T-helper 1 cell (primary cell): ENCODE measurements at regions not wholly inside any gene's neighbourhood (a gene's known extent, or its start where the extent isn't known, plus 50 kb on each side); places are given as distances from the start of the nearest gene placed in this dataset.
A peak's percentile ranks its signal among the peaks of the same experiment; 100 is the strongest.
"Not testable (repeated sequence)": the region's sequence is repeated elsewhere in the genome, so short reads cannot be mapped to it uniquely, and the experiment has no call there.

Source experiments
- DNase-seq, 5 donors: peaks; one replicate each; pipeline ENCODE4 v3.0.0-alpha.2; 2012 to 2020

DNA sequence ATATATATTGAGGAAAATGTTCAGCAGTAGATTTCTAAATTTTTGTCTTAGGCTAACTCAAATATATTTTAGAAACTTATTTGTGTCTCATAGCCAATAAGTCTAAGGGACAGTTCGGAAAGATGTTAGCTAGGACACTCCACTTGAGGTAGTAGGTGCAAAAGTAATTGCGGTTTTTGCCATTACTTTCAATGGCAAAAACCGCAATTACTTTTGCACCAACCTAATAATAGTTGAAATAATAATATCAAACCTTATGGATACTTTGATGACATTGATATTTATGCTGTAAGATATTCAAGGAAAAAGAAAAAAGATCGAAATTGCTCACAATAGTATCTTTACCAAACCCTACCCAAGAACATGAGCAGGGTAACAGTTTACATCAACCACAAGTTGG, 555.5 kb upstream of the ST8SIA4 start:
- DNase-seq: no peak

DNA sequence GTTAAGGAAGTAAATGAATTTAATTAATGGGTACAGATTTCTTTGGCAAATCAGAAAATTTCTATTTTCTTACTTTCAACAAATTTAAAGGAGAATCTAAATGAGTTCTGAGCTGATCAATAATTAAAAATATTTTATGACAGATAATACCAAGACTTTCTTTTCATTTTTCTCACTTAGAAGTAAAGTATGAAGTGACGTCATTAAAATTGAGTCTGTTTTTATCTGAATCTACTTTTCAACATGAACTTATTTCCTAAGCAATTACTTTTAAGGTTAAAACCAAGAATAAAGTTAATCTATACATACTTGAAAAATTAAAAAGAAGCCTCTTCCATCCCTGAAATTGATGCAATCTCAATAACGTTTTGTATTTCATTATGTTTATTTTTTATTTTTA, 552.8 kb upstream of the ST8SIA4 start:
- DNase-seq: no peak

DNA sequence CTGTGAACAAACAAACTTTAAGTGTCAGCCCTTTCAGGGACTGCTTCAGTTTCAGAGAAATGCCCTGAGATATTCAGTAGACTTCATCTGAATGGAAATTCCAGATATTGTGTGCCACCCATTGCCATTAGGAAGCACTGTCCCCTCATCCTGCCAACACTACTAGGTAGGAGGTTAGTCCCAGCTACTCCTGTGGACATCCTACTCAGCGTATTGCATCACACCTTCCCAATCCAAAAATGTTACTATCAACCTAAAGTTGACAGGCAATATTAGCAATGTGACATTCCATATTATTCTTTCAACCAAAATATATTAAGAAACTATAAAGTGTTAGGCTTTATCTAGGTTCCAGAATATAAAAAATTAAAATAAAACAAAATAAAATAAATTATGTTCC, 552.0 kb upstream of the ST8SIA4 start:
- no peak for DNase-seq

DNA sequence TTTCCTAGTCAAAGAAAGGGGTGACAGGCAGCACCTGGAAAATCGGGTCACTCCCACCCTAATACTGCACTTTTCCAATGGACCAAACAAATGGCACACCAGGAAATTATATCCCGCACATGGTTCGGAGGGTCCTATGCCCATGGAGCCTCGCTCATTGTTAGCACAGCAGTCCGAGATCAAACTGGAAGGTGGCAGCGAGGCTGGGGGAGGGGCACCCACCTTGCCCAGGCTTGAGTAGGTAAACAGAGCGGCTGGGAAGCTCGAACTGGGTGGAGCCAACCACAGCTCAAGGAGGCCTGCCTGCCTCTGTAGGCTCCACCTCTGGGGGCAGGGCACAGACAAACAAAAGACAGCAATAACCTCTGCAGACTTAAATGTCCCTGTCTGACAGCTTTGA, 539.2 kb upstream of the ST8SIA4 start:
- DNase-seq: not testable (repeated sequence)

DNA sequence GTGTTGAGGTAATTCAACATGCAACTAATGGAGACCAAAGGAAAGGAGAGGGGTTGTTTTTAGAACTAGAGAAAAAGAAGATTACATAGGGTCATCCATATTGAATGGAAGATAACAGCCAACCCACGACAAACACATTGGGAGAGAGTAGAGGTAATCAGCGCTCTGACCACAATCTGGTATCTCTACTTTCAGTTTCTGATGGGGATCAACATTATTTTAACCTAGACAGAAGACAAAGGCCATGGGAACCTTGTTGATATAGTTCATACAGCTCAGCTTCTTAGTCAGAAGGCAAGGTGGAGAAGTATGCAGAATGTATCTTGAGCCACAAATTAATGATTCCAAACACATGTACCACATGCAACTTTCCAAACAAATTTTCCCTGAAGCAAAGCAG, 537.1 kb upstream of the ST8SIA4 start:
- no peak for DNase-seq

DNA sequence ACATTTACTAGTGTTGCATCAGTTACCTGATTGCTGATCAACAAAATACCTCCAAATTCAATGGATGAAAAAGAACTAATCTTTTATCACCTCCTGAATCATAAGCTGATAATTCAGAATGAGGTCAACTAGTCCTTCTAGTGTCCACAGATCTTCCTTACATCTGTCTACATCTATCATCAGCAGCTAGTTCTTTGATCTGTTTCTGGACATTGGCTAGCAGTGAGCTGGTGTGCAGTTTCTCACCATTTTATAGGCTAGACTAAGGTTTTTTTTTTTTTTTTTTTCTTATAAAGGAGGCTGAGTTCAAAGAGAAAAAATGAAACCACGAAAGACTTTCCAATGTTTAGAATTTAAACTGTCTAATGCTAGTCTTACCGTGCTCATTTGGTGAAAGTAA, 534.3 kb upstream of the ST8SIA4 start:
- DNase-seq: no peak

DNA sequence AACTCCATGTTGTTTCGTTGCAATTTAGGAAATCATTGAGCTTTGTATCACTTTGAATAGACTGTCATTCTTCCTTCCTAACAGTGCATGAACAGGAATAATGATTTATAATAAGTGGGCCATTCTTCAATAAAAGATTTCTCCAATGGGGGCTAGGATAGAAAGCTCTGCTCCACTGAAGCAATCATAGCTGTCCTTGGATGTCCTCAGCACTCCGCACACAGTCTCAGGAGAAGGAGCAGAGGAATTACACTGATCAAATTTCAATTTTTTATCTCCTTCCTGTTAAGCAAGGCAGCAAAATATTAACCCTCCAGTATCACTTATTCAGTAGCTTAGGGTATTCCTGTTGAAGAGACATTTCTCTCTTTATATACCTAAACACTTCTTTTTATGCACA, 532.7 kb upstream of the ST8SIA4 start:
- DNase-seq: no peak

DNA sequence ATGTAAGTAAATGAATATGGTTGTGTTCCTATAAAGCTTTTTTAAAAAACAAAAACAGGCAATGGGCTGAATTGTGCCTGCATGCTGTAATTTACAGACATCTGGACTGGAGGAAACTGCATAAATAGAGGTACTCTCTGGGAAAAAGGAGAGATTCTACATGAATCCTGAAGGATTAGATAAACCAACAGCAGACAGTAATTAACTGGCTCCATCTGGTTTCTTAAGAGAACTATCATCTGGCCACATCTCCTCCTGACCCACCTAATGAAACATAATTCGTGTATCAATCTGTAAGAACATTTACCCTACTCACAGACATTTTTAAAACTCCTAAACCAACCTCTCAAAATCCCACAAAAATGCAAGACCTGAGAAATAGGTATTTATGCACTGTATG, 528.1 kb upstream of the ST8SIA4 start:
- no peak for DNase-seq

DNA sequence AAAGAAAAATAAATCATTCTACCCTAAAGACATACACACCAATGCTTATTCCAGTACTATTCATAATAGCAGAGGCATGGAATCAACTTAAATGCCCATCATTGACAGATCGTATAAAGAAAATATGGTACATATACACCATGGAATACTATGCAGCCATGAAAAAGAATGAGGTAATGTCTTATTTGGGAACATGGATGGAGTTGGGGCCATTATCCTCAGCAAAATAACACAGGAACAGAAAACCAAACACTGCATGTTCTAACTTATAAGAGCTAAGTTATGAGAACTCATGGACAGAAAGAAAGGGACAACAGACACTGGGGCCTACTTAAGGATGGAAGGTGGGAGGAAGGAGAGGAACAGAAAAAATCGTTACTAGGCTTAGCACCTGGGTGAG, 527.5 kb upstream of the ST8SIA4 start:
- DNase-seq: no peak

DNA sequence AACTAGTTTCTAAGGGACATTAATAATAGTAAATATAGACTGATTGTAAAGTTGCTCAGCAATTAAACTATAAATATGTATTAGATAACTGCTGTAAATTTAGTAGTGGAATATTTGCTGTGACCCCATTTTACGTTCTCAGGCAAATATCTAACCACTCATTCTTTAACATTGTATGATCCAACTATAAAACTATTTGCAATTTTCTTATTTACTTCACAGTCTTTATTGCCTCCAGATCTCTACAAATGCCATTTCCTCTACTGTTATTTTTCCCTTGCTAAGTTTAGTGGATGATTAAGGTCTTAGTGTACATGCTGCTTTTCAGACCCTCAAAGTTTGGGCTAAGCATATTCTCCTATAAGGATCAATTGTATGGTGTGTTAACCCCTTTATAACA, 526.2 kb upstream of the ST8SIA4 start:
- no peak for DNase-seq

DNA sequence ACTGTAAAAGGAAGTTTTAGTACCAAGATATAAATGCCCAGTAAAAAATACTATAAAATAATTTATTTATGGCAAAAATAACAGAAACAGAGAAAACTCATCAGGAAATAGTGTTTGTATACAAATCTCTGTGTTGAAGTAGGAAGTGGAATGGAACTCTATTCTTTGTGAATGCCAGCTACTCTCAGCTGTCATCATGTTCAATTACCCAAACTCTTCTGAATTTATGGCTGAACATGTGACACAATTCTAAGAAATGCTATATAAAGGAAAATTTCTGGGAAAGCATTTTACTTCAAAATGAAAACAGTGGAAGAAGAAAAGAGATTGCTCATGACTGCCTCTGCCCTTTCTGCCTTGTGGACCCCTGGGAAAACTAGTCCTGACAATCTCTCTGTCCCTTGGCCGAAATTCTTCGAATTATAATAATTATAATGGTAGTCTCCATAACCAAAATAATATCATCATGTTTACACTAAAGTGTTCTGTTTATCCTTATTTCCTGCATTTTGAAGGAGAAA, 522.3 kb upstream of the ST8SIA4 start:
- DNase-seq: no peak

DNA sequence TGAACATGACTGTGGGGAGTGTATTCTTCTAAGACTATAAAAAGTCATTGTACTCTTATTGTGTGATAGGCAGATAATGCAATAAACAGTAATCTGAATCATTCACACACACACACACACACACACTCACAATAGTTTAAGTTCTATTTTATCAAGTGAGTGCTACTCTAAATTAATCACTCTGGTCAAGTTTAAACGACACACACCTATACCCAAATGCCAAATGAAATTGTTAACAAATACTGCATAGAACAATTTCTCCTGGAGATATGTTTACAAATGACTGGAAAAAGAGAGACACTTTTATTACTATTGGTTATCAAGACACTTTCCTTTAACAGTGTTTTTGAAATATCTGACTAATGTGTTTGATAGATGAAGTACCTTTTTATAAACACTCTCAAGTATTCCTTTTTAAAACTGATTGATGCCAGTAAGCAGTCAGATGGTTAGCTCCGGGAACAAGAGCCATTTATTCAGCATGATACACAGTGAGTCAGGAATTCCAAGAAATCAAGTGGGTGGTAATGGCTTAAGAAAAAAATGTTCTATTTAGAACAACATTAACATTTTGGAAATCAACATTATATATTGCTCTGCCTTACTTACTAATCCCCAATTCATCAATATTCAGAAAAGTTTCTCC, 521.6 kb upstream of the ST8SIA4 start:
- no peak for DNase-seq

DNA sequence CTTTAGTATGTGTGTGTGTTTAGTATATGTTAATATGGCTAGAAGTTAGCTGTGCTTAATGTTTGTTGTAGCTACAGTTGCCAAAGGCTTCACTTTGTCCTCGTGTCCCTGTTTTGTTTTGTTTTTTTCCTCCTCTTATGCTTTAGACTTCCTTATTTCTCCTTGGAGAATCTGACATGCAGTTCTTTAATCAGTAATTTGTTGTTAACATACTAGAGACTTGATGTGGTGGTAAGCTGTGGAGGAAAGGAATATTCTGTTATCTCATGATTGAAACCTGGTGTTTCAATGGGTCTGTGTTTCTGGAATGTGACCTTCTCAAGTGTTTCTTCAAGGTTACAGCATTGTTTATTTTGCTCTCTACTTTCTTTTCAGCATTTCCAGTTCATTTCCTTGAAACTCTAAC, 515.6 kb upstream of the ST8SIA4 start:
- DNase-seq: no peak

DNA sequence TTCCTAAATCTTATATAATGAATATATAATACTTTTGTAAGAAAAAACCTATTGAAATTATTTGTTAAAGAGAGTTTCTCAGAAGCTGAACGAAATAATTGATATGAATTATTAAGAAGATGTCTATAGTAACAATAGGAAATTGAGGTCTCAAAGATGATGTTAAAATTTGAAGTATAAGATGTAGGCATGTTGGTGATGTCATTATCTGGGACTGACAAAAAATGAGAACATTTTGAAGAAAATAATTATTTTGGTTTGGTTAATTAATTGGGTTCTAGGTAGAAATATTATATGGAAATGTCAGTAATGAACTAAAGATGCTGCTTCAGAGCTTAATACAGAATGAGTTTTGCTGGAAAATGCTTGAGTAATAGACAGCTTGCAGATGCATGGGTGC, 501.4 kb upstream of the ST8SIA4 start:
- DNase-seq: no peak

DNA sequence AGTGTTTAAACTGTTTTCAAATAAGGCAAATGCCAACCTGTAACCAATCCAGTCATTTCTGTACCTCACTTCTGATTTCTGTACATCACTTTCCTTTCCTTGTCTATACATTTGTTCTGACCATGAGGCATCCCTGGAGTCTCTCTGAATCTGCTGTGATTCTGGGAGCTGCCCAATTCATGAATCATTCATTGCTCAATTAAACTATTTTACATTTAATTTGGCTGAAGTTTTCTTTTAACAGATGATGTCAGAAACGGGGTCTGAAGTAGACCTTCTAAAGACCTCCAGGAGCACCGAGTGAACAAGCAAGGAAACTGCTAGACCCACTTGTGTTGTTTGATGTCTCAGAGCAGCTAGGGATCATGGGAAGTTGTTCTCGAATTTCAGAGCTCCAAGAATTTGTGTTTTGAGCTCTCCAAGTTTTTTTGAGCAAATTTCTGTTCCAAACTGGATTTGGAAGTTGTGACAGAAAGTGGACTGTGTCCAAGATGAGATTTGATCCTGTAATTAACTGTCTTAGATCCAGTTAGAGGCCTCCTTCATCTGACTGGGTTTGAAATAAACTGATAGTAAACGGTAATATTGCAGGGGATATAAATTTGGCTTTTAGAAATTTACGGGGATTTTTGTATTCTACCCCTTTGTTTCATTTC, 490.8 kb upstream of the ST8SIA4 start:
- no peak for DNase-seq

DNA sequence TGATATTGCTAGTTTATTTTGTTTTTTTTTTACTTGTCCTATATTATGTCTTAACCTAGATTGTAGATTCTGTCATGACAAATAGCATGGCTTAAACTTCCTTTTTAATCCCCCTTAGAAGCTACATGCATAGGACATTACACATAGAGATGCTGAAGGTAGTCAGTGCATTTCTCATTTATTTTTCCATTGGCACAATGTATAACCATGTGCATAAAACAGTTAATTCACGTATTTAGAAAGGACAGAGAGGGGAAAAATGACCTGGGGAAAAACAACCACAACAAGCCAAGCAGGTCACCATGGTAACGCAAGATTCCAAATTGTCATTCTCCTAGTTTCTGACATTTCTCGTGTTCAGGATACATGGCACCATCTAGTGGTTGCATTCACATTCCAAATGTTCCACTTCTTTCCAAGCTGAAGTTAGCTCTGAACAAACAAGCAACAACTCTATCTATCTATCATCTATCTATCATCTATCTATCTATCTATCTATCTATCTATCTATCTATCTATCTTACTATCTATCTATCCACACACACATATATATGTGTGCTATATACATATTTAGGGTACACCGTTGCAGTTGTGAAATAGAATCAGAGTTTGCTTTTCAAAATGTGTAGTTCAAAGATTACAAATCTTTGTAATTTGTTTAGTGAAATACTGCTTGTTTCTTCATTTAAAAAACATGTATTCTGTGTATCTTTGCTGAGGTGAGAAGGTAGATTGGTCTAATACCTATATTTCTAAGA, 487.2 kb upstream of the ST8SIA4 start:
- peak in 1 of 5 donors; percentile 1 for DNase-seq

DNA sequence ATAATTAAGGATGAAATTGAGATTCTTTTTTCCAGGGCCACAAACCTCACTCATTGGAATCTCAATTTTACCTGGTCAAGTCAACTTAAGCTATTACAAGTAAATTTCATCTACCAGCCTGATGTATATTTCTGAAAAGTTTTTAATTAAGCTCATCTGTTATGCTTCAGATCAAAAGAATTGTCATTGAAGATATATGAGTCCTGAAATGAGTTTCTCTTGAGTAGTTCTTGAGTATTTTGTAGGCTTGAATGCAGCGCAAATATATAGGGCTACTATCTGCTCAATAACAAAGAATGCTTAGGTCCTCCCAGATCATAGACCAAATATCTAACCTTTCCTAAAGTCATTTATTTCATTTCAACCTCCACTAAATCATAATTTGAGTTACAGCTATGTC, 482.2 kb upstream of the ST8SIA4 start:
- DNase-seq: no peak

DNA sequence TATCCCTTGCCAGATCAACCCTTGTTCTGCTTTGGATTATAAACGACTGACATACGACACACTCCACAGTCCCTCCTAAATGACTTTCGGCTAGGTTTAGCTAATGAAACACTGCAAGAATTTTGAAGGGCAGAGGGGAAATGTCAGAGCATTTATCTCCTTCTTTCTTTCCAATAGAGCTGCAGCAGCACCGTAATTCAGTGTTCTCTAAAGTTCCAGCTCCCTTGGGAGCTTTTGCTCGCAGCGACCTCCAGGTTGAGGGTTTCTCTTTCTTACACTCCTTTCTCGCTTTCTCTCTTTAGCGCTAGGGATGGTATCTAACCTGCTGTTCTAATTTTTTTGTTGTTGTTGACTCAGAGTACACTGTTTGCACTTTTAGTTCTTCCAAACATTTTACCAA, 467.1 kb upstream of the ST8SIA4 start:
- no peak for DNase-seq

DNA sequence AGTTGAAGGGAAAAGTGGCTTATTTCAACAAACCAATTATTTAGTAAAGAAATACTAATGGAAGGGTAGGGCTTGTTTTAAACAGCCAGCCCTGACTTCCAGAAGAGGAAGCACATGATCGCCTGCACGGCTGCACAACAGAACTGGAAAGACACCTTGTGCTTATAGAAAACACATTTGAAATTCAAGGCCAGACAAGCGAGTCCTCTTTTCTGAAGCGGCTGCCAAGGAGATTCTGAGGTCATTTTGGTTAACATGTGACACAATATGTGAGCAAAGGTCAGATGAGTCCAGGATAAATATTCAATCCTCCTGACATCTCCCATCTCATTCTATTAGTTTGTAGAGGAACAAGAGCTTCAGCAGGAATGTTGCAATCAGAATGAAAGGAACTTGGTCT, 461.4 kb upstream of the ST8SIA4 start:
- DNase-seq: no peak

DNA sequence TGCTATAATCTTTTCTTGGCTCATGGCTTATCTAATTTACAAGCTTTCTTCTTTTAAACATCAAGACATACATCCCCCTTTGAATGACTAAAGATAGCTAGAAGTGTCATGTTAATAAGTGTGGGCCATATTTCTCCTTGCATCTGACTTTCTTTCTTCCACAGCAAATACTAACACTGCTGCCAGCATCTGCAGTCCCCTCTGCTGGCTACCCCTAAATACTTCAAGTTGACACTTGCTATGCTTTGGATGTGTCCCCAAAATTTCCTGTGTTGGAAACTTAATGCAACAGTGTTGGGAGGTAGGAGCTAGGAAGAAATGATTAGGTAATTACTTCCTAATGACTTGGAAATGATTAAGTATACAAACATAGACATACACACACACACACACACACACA, 459.0 kb upstream of the ST8SIA4 start:
- no peak for DNase-seq

DNA sequence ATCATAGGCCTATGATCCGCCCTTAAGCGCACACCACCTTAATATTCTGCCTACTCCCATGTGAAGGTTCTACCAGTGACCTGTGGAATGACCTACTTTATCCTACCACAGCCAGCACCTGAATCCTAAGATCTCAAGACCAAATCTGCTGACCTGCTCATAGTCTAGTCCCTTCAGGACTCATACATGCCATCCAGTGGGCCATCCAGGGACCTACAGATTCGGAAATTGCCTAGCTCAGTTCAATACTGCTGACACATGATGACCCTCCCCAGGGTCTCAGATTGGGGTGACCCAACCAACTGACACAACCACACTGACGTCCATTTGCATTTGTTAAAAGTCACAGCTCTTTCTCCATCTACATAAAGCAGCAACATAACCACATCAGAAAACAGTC, 443.8 kb upstream of the ST8SIA4 start:
- DNase-seq: no peak

DNA sequence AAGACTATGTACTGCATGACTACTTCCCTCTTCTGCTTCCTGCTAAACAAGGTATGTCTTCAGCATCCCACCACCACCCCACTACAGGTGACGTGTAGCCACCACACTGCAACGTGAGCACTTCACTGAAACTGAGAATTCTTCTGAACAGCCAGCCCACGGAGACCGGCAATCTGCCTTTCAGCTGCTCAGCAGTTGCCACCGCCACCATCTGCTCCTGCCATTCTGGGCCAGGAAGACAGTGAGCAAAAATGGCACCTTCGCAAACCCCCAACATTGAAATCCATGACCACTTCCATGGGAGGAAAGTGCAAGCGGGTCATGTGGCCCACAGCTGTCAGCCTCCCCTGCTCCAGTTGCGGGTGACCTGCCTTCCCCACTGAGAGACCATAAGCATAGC, 443.4 kb upstream of the ST8SIA4 start:
- DNase-seq: no peak

DNA sequence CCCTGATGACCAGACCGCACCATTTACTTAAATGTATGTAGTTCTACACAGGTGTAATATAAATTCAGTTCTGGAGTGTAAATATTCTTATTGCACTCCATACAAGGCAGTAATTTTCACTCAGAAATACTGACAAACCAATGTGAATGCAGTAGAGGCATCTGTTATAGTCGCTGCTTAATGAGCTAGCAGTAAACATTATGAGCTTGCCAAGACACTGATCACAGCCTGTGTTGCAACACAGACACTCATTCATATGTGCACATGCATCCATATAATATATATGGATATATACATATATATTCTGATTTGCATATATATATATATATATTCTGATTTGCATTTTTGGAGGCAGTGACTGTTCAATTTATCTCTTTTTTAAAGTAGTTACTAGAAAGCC, 435.1 kb upstream of the ST8SIA4 start:
- no peak for DNase-seq

DNA sequence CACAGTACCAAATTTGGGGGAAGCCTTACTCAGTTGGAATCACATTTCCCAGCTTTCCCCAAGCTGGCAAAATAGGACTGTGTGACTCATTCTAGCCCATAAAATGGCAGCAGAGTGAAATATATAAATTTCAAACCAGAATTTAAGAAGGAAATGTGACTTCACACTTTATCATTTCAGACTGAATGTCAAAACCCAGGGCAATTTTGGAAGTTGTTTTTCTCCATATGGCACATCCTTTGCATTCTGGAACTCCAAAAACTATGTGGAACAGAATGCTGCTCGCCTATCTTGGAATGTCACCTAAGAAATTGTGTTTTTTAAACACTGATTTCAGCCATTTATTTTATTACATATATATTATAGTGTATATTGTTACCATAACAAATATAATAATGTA, 424.7 kb upstream of the ST8SIA4 start:
- no peak for DNase-seq
